OCI-LY7 (cell line): ENCODE measurements at regions not wholly inside any gene's neighbourhood (a gene's known extent, or its start where the extent isn't known, plus 50 kb on each side); places are given as distances from the start of the nearest gene placed in this dataset.

Source experiments
- CTCF ChIP-seq: fragments of 200-600 bp; sonication (generic); conservative IDR thresholded peaks from 2 replicates; pipeline ENCODE4 v1.5.1; 2014; ENCODE audit warnings: mild to moderate bottlenecking, antibody characterized with exemption, low read length, moderate library complexity, mixed read lengths
- EZH2phosphoT487 ChIP-seq: fragments of 200-600 bp; sonication (generic); IDR thresholded peaks from 2 replicates; pipeline ENCODE4 v1.6.1; 2018; ENCODE audit warnings: low read depth, borderline replicate concordance, mild to moderate bottlenecking, mixed run types, antibody characterized with exemption, low read length, moderate library complexity, mixed read lengths

- TF ChIP-seq EZH2phosphoT487 (no peak), CTCF (no peak)
Observed at GRCh38 chr13:23505007-23505406, 65.2 kb upstream of the TNFRSF19 start.
